Activated T-cell treated with anti-CD3 and anti-CD28 coated beads for 48 hours (primary cell): ENCODE measurements at regions not wholly inside any gene's neighbourhood (a gene's known extent, or its start where the extent isn't known, plus 50 kb on each side); places are given as distances from the start of the nearest gene placed in this dataset.

Experiments
- DNase-seq: peaks from one replicate; pipeline ENCODE4 v3.0.0-alpha.2; 2020; ENCODE audit warnings: low read depth

DNA sequence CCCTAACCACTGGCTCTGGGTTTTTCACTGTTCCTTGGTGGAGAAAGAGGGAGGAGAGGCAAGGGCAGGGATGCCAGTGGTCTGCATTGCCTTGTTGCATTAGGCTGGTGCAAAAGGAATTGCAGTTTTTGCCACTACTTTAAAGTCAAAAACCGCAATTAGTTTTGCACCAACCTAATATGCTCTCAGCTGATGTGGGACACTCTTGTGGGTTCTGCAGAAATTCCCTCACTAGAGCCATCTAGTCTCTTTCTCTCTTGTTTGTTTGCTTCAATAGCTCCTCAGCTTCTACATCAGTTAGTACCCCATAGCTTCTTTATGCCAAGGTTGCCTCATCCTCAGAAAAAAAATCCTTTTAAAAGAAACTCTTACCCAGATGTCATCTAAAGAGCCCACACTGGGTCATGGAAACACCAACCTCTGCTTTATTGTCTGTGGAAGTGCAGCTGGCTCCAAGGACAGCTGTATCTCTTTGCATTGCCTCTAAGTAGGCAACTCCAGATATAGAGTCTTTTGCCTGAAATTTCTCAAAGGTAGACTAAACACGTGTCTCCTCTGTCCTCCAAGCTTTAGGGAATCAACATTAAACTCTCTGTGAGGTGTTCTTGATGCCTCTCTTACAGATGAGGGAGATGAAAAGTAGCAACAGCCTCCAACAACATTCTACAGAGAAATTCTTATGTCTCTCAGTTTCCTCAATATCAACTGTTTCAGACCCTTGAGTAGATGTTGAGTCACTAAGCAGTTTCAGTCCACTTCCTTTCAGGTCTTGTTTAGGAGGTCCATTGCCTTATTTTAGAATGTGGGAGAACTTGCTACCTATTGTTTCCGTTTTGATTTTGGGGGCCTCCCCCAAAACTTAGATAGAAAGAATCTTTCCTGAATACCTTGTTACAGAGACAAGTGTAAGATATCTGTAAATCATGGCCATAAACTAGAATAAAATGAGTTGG is 84.9 kb upstream of the MEF2C start:
- DNase-seq, result no peak

DNA sequence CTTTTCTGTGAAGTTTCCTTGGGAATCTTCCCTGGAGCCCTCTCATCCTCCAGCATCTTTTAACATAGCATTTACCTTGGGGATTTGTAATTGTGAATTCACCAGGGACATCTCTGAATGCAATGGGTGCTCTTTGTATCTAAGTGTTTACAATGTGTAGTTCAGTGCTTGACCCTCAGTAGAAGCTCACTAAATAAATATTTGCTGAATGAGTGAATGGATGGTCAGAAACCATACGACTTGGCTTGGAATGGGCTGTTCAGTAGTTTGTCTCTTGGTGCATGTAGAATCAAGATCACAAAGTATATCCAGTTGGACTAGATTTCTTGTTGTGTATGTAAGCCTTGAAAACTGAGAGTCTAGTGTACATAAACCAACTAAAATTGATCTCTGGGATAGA is 81.8 kb upstream of the MEF2C start:
- DNase-seq, result no peak

DNA sequence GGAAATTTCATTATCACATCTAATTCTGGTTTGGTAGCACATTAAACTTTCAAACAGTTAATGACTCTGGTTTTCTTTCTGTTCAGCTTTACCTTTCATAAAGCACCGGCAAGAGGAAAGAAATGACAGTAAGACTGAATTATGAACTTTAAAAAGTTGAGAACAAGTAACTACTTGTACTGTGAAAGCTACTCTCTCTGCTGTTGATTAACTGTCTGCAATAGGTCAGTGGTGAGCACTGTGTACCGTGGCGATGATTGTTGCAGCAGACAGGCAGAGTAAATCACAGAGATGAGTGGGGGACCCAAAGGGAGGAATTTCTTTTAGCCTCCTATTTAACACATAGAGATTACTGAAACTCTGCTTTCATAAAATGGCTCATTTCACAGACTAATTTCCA is 74.0 kb upstream of the MEF2C start:
- no peak for DNase-seq

DNA sequence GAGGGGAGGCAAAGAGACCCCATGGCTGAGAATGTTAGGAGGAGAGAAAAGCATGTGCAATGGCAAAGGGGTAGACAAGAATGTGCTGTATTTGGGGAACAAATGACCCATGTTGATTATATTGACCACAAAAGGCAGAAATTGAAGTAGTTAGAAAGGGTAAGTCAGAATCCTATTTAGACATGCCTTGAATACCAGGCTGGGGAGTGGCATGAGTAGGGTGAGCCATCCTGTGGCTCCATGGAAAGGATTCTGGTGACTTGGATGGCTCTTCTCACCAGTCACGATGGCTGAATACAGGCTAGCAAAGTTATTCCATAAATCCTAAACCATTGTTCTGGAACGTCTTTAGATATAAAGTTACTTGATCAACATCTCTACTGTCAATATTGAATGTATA is 73.4 kb upstream of the MEF2C start:
- no peak for DNase-seq

DNA sequence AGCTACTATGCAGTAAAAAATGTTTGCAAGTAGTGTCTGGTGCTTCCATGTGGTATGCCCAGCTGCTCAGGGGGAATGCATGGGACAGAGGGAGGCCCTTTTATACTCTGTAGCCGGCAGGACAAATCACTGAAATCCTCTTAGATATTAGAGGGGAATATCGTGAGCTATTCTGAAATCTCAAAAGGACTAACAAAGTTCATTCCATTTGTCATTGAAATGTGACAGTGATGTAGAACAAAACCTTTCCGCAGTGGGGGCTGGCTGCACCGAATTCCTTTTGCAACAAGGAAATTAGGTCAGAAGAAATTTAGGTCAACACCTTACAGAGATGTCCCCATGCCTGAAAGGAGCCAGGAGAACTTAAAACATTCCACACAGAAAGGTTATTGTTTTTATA is 72.4 kb upstream of the MEF2C start:
- no peak for DNase-seq

DNA sequence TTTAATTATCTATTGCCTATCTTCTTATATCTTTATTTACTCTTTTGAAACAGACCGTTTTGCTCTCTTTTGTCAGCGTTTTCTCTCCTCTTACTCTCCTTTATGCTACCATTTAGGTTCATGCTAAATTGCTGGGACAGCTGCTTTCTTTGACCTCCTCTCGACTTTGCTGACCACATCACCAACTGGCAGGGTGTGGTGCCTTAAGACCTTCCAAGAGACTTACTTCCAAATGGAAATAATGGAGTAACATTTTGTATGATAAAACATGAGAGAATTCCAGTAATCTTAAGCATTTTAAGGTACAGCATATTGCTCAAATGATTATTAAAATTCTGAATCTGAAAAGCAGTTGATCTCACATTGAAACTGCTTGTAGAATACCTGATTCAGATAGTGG is 71.5 kb upstream of the MEF2C start:
- no peak for DNase-seq

DNA sequence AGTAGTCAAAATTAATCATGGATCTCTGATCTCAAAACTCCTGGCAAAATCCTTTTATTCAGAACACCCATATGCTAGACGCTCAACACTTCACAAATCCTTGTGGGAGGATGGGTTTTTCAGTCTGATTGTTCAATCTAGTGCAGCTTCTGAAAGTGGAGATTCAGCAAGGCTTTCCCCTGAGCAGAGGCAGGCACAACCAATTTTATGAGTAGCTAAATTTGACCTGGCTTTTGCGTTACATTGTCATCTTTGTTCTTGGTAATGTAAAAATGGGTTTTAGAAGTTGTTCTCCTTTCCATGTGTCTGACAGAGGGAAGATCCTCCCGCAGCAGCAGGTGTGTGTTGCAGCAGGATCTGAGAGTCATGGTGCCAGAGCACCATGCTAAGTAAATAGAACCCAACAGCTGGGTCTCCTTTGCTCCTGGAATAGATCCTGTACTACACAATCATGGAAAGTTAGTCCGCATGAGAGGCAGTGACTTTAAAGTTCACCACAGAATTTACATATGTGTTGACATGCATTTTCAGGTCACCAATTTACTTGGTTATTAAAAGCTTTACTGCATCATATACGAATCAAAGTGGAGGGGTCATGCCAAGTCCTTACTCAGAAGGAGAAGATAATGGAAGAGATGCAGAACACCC is 70.1 kb upstream of the MEF2C start:
- no peak for DNase-seq

DNA sequence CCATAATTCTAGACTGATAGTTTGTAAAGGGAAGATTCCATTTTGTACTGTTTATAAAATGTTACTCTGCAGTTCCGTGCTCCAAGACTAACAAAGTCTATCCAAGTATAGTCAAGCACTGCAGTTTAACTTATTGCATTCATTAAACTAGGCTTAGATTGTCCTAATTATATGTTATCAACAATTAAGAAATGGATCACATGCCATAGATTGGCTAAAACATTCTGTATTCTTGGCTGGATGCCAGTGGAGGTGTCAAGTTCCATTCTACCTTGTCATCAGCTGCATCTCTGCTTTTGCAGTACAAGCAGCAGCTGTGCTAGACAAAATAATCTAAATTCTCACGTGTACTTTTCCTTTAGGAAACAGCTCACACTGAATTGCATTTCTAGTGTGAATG is 69.4 kb upstream of the MEF2C start:
- no peak for DNase-seq

DNA sequence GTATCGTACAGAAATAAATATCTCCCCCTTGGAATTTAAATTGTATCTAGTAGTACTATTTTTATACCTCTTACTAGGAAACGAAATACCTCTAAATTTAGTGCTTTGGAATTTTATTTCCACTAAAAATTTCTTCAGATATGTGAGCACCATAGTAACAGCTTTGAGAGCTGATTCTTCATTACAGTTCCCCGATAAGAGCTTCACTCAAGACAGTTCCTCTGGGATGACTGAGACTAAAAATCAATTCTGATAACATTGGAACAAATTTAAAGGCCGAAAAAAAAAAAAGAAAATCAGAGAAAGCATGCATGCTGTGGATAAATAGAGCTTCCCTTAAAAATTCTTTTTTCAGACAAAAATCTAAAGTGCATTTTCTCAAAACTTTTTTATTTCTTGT is 68.5 kb upstream of the MEF2C start:
- no peak for DNase-seq

DNA sequence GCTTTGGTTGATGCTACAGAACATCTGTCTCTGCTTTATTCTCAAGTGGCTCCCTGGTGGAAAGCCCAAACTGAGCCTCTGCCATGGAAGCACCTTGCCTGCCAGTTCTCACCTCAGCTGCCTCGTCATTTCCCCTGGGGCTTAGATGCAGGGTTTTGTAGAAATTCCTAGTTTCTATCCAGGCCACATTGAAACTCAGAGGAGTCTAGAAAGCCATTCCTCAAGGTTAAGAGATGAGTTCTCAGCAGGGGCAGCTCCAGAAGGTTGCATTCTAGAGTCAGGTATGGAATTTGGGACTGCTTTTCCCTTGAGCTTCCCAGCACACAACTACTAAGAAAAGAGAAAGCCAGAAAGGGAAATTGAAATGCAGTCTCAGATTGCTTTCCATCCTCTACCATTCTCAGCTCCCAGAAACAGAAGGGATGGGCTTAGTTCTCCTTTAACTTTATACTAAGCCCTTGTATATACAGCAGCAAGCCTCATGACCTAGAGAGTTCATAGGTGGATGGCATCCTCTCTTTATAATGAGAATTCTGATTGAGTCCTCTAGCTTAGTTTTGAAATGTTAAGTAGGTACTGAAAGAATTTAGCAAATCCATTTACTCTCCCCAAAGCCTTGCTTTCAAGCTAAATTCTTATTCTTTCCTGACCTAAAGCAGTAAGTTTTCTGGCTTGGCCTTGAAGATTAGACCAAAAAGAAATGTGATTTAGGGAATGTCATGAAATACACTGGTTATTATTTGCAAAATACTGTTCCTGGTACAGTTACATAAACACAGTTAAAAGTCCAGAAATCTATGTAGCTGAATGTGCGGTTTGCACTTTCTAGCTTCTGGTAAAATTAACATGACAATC is 66.0 kb upstream of the MEF2C start:
- no peak for DNase-seq

DNA sequence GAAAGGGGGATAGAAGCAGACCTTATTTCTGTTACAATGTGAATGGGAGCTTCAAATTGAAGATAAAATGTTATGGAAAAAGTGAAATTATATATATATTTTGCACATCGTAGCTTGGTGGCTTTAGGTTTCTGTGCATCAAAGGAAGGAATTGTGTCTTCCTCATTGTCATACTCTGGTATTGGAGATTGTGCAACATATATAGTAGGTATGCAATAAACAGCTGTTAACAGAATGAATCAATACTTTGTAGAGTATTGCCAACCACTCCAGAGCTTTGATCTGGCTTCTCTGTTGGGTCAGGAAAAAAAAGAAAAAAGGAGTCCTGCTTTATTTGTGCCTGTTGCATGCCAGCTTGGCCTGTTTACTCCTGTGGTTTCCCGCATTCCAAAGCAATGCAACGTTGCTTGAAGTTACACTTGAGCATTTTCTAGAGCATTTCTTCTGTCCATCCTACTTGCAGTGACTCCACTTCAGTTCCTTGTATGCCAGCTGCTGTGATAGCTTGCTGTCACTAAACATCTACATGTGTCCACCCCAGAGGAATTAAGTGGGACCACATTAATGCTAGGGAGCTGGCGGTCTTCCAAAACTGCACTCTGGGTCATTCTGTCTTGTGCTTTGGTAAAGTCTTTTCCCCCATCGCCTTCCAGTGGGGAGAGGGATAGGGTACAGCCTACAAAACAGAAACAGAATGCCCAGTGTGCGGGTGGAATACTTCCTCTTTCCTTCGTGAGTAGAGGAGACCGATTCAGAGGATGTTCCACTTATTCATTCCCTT is 62.0 kb upstream of the MEF2C start:
- no peak for DNase-seq

DNA sequence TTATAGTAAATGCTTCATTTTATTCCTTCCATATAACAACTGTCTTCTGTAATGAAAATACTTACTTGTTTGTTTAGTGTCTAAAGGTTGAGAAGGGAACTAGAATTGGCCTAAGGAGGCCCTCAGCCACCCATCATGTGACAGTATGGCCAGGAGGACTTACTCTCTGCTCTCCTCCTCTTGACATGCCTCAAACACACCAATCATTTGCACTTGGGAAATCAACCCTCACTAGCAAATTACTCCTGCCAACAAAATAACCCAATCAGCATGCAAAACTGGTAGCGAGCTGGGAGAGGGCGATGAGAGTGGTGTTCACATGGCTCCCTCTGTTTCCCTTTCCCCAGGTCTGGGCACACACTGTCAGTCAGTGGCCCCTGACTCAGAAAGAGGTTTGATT is 58.6 kb upstream of the MEF2C start:
- DNase-seq, result no peak

DNA sequence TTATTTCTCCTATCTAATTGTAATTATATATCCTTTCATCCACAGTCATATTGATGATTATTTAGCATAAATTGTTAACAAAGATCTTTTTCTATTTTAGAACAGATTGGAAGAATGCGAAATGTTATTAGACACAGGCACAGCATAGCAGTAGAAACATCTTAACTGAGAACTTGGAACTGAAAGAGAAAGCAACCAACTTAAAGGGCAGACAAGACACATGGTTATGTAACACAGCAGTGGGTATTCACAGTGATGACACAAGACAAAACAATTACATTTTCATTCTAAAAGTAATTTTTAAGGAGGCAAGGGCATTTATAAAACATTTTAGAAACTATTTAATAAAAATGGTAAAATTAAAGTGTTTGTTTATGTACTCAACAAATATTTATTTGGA is 57.7 kb upstream of the MEF2C start:
- no peak for DNase-seq

DNA sequence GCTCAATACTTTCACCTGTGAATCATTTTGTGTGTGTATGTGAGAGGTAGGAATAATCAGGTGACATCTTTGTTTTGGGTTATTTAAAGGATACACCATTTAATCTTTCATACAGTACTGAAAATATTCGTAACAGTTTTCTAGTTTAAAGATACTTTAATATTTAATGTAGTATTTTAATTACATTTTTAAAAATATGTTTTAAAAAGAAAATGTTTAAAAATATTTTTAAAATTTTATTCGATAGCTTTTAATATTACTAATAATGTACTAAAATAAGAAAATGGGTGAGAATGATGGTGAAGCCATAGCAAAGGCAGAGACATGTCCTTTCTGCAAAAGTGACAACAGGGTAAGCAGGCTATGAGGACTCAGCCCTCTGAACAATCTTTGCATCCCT is 56.3 kb upstream of the MEF2C start:
- no peak for DNase-seq

DNA sequence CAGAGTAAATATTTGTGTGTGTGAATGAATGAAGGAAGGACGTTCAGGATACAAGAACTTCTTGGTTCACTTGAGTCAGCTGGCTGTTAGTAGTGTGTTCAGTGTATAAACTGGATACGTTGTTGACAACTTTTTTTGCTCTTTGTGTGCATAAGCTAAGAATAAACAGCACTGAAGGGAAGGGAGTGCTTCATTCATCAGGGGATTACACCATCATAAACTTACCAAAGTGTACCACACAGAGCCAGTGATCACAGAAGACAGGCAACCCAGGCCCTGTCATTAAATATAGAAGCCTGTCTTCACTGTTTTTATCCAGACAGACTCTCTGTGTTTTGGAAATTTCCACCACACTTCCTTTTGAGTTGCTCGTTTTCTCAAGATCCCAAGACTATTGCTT is 55.5 kb upstream of the MEF2C start:
- DNase-seq, result no peak

DNA sequence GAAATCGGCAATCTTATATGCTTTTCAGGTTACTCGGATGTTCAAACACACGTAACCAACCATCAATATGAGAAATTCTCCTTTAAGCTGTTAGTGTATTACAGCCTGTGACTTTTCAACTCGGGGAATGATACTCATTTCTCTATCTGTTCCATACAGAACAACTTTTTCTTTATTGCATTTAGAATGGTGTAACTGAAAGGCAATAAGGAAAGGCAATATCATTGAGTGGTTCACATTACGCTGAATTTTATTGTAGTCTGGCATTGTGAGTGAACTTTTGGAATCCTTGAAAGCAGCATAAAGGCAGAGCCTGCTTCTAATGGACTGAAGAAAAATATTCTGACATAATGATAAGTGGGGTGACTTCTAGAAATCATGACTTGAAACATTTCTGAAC is 54.4 kb upstream of the MEF2C start:
- DNase-seq, result no peak

DNA sequence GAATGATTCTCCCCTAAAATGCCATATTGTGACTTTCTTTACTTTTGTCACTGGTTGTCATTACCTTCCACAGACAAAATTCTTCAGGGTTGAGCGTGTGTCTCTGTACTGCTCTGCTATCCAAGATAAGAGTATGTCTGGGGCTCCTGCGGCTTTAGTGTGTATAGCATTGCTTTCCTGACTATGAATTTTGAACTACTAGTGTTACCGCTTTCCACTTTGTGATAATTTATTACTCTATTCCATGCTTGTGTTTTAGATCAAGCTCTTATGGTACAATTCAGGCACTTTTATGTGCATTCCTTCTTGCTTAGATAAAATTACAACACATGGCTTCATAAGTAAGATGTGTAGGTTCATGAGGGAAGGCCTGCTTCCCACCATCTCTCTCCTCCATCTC is 51.5 kb upstream of the MEF2C start:
- DNase-seq, result no peak
